HEK293 (cell line): ENCODE measurements at regions not wholly inside any gene's neighbourhood (a gene's known extent, or its start where the extent isn't known, plus 50 kb on each side); places are given as distances from the start of the nearest gene placed in this dataset.

Experiments used
- CTCF ChIA-PET: fragments of 350-600 bp; formaldehyde crosslinking; extraction: SDS; loops from one replicate; lab custom pipeline; 2021; ENCODE audit warnings: antibody characterized with exemption; lab: Yijun Ruan, JAX
- POLR2A ChIA-PET: fragments of 300-600 bp; formaldehyde crosslinking; extraction: SDS; loops from one replicate; lab custom pipeline; 2020; ENCODE audit warnings: antibody characterized with exemption, inconsistent platforms; lab: Yijun Ruan, JAX
- H3K27ac ChIP-seq: fragments of 200-500 bp; sonication (Bioruptor generic); 2 replicates; pipeline ENCODE4 v1.5.1; 2014; ENCODE audit warnings: low read depth, low read length, control low read depth, inconsistent platforms; ENCODE audit errors: extremely low read depth
- H3K36me3 ChIP-seq, 2 experiments: fragments of 200-500 bp in 1 of 2; sonication (Bioruptor generic) in 1 of 2; 1 replicate in 1 of 2; 2 replicates in 1 of 2; pipeline ENCODE4 v1.5.1; 2014 to 2017; ENCODE audit warnings: inconsistent platforms in 2 of 2, low read length in 2 of 2; ENCODE audit not compliant: control insufficient read depth in 2 of 2, insufficient read depth in 1 of 2
- H3K4me1 ChIP-seq: fragments of 200-500 bp; sonication (Bioruptor generic); 2 replicates; pipeline ENCODE4 v1.5.1; 2014; ENCODE audit warnings: mild to moderate bottlenecking, low read length, inconsistent platforms; ENCODE audit not compliant: control insufficient read depth, insufficient read depth
- H3K4me3 ChIP-seq: 2 replicates; pipeline ENCODE4 v1.5.1; 2011; ENCODE audit warnings: low read depth, mild to moderate bottlenecking, control low read depth, low read length, moderate library complexity
- H3K9me3 ChIP-seq: fragments of 200-500 bp; sonication (Bioruptor generic); 2 replicates; pipeline ENCODE4 v1.5.1; 2014; ENCODE audit warnings: low read depth, low read length, inconsistent platforms; ENCODE audit not compliant: control insufficient read depth, insufficient read depth
- SP2 ChIP-seq: fragments of 450-650 bp; formaldehyde crosslinking; IDR thresholded peaks from 2 replicates; pipeline ENCODE4 v1.5.1; 2016; ENCODE audit warnings: missing biosample characterization, missing genetic modification characterization
- ZNF140 ChIP-seq: fragments of 450-650 bp; formaldehyde crosslinking; IDR thresholded peaks from 2 replicates; pipeline ENCODE4 v1.5.1; 2016; ENCODE audit warnings: missing biosample characterization, missing genetic modification characterization
- ZNF157 ChIP-seq: fragments of 450-650 bp; formaldehyde crosslinking; IDR thresholded peaks from 2 replicates; pipeline ENCODE4 v1.5.1; 2016; ENCODE audit warnings: missing biosample characterization, missing genetic modification characterization
- ZNF2 ChIP-seq: fragments of 450-650 bp; formaldehyde crosslinking; IDR thresholded peaks from 2 replicates; pipeline ENCODE4 v1.5.1; 2016; ENCODE audit warnings: missing biosample characterization, missing genetic modification characterization
- ZNF211 ChIP-seq: fragments of 450-650 bp; formaldehyde crosslinking; IDR thresholded peaks from 2 replicates; pipeline ENCODE4 v1.5.1; 2016; ENCODE audit warnings: low read depth, missing biosample characterization, missing genetic modification characterization
- ZNF266 ChIP-seq: fragments of 450-650 bp; formaldehyde crosslinking; IDR thresholded peaks from 2 replicates; pipeline ENCODE4 v1.5.1; 2016; ENCODE audit warnings: missing biosample characterization, missing genetic modification characterization, low read depth
- ZNF311 ChIP-seq: fragments of 450-650 bp; formaldehyde crosslinking; IDR thresholded peaks from 2 replicates; pipeline ENCODE4 v1.5.1; 2017; ENCODE audit warnings: missing biosample characterization, missing genetic modification characterization, borderline replicate concordance
- ZNF394 ChIP-seq: fragments of 450-650 bp; formaldehyde crosslinking; IDR thresholded peaks from 2 replicates; pipeline ENCODE4 v1.5.1; 2016; ENCODE audit warnings: missing biosample characterization, missing genetic modification characterization, mild to moderate bottlenecking, moderate library complexity, borderline replicate concordance
- ZNF416 ChIP-seq: fragments of 450-650 bp; formaldehyde crosslinking; IDR thresholded peaks from 2 replicates; pipeline ENCODE4 v1.5.1; 2016; ENCODE audit warnings: missing biosample characterization, missing genetic modification characterization
- ZNF561 ChIP-seq: fragments of 450-650 bp; IDR thresholded peaks from 2 replicates; pipeline ENCODE4 v1.5.1; 2018; ENCODE audit warnings: missing biosample characterization, missing genetic modification characterization, borderline replicate concordance
- ZNF623 ChIP-seq: fragments of 450-650 bp; formaldehyde crosslinking; IDR thresholded peaks from 2 replicates; pipeline ENCODE4 v1.5.1; 2016; ENCODE audit warnings: missing biosample characterization, missing genetic modification characterization
- ZNF664 ChIP-seq: fragments of 450-650 bp; formaldehyde crosslinking; IDR thresholded peaks from 2 replicates; pipeline ENCODE4 v1.5.1; 2016; ENCODE audit warnings: missing biosample characterization, missing genetic modification characterization
- ZNF677 ChIP-seq: fragments of 450-650 bp; IDR thresholded peaks from 2 replicates; pipeline ENCODE4 v1.5.0; 2018; ENCODE audit warnings: missing biosample characterization, mild to moderate bottlenecking, missing genetic modification characterization, moderate library complexity
- ZSCAN23 ChIP-seq: fragments of 450-650 bp; formaldehyde crosslinking; IDR thresholded peaks from 2 replicates; pipeline ENCODE4 v1.5.1; 2016; ENCODE audit warnings: missing biosample characterization, missing genetic modification characterization
- ZXDB ChIP-seq: fragments of 450-650 bp; formaldehyde crosslinking; IDR thresholded peaks from 2 replicates; pipeline ENCODE4 v1.5.1; 2016; ENCODE audit warnings: missing biosample characterization, missing genetic modification characterization
- TF ChIP-seq, protein P1 (sequence below): fragments of 450-650 bp; formaldehyde crosslinking; IDR thresholded peaks from 2 replicates; pipeline ENCODE4 v1.5.1; 2016; ENCODE audit warnings: missing biosample characterization, missing genetic modification characterization
- TF ChIP-seq, protein P2 (sequence below): fragments of 450-650 bp; formaldehyde crosslinking; conservative IDR thresholded peaks from 2 replicates; pipeline ENCODE4 v1.5.1; 2016; ENCODE audit warnings: low read depth, missing biosample characterization, missing genetic modification characterization
- TF ChIP-seq, protein P3 (sequence below): fragments of 450-650 bp; formaldehyde crosslinking; IDR thresholded peaks from 2 replicates; pipeline ENCODE4 v1.5.0; 2017; ENCODE audit warnings: missing biosample characterization, missing genetic modification characterization, borderline replicate concordance
- TF ChIP-seq, protein P4 (sequence below): fragments of 450-650 bp; formaldehyde crosslinking; IDR thresholded peaks from 2 replicates; pipeline ENCODE4 v1.5.1; 2016; ENCODE audit warnings: missing biosample characterization, missing genetic modification characterization

DNA sequence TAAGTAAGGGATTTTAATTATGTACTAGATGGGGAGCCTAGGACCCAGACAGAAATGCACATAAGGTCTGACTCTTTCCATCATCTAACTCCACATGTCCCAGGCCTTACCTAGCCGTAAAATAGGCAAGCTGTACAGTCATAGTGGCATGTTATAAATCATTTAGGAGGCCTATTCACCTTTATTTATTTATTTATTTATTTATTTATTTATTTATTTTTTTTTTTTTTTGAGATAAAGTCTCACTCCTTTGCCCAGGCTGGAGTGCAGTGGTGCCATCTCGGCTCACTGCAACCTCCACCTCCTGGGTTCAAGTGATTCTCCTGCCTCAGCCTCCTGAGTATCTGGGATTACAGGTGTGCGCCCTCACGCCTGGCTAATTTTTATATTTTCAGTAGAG lies 55.6 kb upstream of the KIT start (continued):
- TF ChIP-seq, protein P1, sequence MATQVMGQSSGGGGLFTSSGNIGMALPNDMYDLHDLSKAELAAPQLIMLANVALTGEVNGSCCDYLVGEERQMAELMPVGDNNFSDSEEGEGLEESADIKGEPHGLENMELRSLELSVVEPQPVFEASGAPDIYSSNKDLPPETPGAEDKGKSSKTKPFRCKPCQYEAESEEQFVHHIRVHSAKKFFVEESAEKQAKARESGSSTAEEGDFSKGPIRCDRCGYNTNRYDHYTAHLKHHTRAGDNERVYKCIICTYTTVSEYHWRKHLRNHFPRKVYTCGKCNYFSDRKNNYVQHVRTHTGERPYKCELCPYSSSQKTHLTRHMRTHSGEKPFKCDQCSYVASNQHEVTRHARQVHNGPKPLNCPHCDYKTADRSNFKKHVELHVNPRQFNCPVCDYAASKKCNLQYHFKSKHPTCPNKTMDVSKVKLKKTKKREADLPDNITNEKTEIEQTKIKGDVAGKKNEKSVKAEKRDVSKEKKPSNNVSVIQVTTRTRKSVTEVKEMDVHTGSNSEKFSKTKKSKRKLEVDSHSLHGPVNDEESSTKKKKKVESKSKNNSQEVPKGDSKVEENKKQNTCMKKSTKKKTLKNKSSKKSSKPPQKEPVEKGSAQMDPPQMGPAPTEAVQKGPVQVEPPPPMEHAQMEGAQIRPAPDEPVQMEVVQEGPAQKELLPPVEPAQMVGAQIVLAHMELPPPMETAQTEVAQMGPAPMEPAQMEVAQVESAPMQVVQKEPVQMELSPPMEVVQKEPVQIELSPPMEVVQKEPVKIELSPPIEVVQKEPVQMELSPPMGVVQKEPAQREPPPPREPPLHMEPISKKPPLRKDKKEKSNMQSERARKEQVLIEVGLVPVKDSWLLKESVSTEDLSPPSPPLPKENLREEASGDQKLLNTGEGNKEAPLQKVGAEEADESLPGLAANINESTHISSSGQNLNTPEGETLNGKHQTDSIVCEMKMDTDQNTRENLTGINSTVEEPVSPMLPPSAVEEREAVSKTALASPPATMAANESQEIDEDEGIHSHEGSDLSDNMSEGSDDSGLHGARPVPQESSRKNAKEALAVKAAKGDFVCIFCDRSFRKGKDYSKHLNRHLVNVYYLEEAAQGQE (tag by site-specific recombination): peak; percentile 40; the same call in 1 of the 2 replicates
- TF ChIP-seq ZNF140 (tag by site-specific recombination) (peak; percentile 74; the same call in 1 of the 2 replicates), ZNF623 (peak; percentile 53), ZNF266 (tag by site-specific recombination) (0 out of 2 replicates have a peak, but pooled peaks have one; percentile 43), ZXDB (tag by site-specific recombination) (peak; percentile 39; the same call in 1 of the 2 replicates), ZNF664 (tag by site-specific recombination) (0 out of 2 replicates have a peak, but pooled peaks have one; percentile 10)
- TF ChIP-seq, protein P2, sequence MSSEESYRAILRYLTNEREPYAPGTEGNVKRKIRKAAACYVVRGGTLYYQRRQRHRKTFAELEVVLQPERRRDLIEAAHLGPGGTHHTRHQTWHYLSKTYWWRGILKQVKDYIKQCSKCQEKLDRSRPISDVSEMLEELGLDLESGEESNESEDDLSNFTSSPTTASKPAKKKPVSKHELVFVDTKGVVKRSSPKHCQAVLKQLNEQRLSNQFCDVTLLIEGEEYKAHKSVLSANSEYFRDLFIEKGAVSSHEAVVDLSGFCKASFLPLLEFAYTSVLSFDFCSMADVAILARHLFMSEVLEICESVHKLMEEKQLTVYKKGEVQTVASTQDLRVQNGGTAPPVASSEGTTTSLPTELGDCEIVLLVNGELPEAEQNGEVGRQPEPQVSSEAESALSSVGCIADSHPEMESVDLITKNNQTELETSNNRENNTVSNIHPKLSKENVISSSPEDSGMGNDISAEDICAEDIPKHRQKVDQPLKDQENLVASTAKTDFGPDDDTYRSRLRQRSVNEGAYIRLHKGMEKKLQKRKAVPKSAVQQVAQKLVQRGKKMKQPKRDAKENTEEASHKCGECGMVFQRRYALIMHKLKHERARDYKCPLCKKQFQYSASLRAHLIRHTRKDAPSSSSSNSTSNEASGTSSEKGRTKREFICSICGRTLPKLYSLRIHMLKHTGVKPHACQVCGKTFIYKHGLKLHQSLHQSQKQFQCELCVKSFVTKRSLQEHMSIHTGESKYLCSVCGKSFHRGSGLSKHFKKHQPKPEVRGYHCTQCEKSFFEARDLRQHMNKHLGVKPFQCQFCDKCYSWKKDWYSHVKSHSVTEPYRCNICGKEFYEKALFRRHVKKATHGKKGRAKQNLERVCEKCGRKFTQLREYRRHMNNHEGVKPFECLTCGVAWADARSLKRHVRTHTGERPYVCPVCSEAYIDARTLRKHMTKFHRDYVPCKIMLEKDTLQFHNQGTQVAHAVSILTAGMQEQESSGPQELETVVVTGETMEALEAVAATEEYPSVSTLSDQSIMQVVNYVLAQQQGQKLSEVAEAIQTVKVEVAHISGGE (tag by site-specific recombination): peak; percentile 66

DNA sequence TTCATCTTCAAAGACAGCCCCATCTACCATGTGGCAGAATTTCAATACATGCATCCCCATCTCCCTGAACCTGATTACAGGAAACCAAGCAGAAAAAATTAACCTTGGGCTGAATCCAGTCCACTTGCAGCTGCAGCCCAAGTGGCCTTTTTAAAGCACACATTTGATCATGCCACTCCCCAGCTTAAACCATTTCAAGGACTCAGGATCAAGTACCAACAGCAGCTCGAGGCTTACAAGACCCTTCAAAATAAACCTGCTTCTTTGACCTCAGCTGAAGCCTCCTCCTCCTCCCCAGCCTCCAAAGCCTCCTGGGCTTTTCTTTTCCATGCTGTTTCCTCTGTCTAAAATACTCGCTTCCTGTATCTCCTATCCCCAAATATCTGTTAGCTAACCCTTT lies 50.7 kb upstream of the KIT start:
- POLR2A ChIA-PET: no interaction called here
- Histone ChIP-seq H3K4me3 (no peak overlapping the region), H3K36me3 (no peaks in the 10 kb centered on the region), H3K27ac (no peak overlapping the region), H3K9me3 (no peaks in the 10 kb centered on the region), H3K4me1 (no peaks in the 10 kb centered on the region)
- CTCF ChIA-PET: no interaction called here
- TF ChIP-seq SP2 (tag by site-specific recombination): no peak
- TF ChIP-seq ZNF394: no peak
- TF ChIP-seq, protein P3, sequence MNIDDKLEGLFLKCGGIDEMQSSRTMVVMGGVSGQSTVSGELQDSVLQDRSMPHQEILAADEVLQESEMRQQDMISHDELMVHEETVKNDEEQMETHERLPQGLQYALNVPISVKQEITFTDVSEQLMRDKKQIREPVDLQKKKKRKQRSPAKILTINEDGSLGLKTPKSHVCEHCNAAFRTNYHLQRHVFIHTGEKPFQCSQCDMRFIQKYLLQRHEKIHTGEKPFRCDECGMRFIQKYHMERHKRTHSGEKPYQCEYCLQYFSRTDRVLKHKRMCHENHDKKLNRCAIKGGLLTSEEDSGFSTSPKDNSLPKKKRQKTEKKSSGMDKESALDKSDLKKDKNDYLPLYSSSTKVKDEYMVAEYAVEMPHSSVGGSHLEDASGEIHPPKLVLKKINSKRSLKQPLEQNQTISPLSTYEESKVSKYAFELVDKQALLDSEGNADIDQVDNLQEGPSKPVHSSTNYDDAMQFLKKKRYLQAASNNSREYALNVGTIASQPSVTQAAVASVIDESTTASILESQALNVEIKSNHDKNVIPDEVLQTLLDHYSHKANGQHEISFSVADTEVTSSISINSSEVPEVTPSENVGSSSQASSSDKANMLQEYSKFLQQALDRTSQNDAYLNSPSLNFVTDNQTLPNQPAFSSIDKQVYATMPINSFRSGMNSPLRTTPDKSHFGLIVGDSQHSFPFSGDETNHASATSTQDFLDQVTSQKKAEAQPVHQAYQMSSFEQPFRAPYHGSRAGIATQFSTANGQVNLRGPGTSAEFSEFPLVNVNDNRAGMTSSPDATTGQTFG (tag by site-specific recombination): no peak
- TF ChIP-seq, protein P1 (tag by site-specific recombination): no peak
- TF ChIP-seq ZSCAN23 (tag by site-specific recombination): no peak
- TF ChIP-seq ZNF561 (tag by site-specific recombination): no peak
- TF ChIP-seq ZNF157 (tag by site-specific recombination): no peak
- TF ChIP-seq ZNF416 (tag by site-specific recombination): no peak
- TF ChIP-seq, protein P4, sequence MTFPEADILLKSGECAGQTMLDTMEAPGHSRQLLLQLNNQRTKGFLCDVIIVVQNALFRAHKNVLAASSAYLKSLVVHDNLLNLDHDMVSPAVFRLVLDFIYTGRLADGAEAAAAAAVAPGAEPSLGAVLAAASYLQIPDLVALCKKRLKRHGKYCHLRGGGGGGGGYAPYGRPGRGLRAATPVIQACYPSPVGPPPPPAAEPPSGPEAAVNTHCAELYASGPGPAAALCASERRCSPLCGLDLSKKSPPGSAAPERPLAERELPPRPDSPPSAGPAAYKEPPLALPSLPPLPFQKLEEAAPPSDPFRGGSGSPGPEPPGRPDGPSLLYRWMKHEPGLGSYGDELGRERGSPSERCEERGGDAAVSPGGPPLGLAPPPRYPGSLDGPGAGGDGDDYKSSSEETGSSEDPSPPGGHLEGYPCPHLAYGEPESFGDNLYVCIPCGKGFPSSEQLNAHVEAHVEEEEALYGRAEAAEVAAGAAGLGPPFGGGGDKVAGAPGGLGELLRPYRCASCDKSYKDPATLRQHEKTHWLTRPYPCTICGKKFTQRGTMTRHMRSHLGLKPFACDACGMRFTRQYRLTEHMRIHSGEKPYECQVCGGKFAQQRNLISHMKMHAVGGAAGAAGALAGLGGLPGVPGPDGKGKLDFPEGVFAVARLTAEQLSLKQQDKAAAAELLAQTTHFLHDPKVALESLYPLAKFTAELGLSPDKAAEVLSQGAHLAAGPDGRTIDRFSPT (tag by site-specific recombination): no peak
- TF ChIP-seq ZXDB (tag by site-specific recombination): no peak
- no peak for TF ChIP-seq ZNF2
- no peak for TF ChIP-seq ZNF677 (tag by site-specific recombination)
- no peak for TF ChIP-seq ZNF311
- no peak for TF ChIP-seq ZNF211 (tag by site-specific recombination)
